Adrenal gland (tissue), 5 donors: ENCODE measurements at regions not wholly inside any gene's neighbourhood (a gene's known extent, or its start where the extent isn't known, plus 50 kb on each side); places are given as distances from the start of the nearest gene placed in this dataset.

Experiments
- POLR2A ChIP-seq, 2 donors: fragments of 450-650 bp; IDR thresholded peaks; one replicate each; pipeline ENCODE4 v1.6.1; 2017; ENCODE audit warnings: antibody characterized with exemption in 2 of 2, mild to moderate bottlenecking in 2 of 2, moderate library complexity in 1 of 2
- TF ChIP-seq, protein P1 (sequence below), 6 experiments: fragments of 450-650 bp in 4 of 6; fragments of 200-600 bp in 2 of 6; sonication (generic) in 1 of 6; IDR thresholded peaks; 1 replicate in 5 of 6; 2 replicates in 1 of 6; pipeline versions ENCODE4 v1.5.1 to v1.8.0; 2016 to 2021; ENCODE audit warnings: antibody characterized with exemption in 6 of 6, mild to moderate bottlenecking in 2 of 6, moderate library complexity in 1 of 6
- donor health status: DM: no; HTN: no; CAD: no.

DNA sequence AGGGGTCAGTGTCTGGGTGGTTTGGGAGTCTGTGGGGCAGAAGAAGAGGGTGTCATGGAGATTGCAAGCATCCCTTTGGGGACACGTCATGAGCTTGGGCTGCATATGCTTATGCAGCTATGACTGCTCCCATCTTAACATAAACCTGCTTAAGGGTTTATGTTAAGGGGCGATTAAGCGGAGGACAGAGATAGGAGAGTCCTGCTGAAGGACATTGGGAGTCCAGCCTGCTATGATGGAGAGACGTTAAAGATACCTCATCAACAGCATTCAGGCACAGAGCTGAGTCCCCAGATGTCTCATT lies 76.8 kb upstream of the AKR1E2 start:
- TF ChIP-seq, protein P1, sequence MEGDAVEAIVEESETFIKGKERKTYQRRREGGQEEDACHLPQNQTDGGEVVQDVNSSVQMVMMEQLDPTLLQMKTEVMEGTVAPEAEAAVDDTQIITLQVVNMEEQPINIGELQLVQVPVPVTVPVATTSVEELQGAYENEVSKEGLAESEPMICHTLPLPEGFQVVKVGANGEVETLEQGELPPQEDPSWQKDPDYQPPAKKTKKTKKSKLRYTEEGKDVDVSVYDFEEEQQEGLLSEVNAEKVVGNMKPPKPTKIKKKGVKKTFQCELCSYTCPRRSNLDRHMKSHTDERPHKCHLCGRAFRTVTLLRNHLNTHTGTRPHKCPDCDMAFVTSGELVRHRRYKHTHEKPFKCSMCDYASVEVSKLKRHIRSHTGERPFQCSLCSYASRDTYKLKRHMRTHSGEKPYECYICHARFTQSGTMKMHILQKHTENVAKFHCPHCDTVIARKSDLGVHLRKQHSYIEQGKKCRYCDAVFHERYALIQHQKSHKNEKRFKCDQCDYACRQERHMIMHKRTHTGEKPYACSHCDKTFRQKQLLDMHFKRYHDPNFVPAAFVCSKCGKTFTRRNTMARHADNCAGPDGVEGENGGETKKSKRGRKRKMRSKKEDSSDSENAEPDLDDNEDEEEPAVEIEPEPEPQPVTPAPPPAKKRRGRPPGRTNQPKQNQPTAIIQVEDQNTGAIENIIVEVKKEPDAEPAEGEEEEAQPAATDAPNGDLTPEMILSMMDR (IDR thresholded peaks at IDR 0.05) = no peak
- TF ChIP-seq POLR2A (IDR thresholded peaks at IDR 0.05) = no peak
